ENCODE measurements at regions not wholly inside any gene's neighbourhood (a gene's known extent, or its start where the extent isn't known, plus 50 kb on each side); places are given as distances from the start of the nearest gene placed in this dataset.

GRCh38 chr11:45091563-45092403 is 54.7 kb upstream of the PRDM11 start:
- DNase-seq, result peak; percentile 37

- DNase-seq, result no peak
Observed at GRCh38 chr11:45092404-45092785, 54.0 kb upstream of the PRDM11 start.

- peak; percentile 87 for DNase-seq
Observed at GRCh38 chr11:45092901-45093760, 53.3 kb upstream of the PRDM11 start.

- DNase-seq, result no peak
Observed at GRCh38 chr11:45093761-45094455, 52.5 kb upstream of the PRDM11 start.

GRCh38 chr11:45094958-45095690 is 51.3 kb upstream of the PRDM11 start:
- no peak for DNase-seq

GRCh38 chr11:45095691-45096010 is 50.8 kb upstream of the PRDM11 start:
- no peak for DNase-seq

- DNase-seq, result no peak
Observed at GRCh38 chr11:45096636-45097035, 49.8 kb upstream of the PRDM11 start.
